ENCODE measurements at regions not wholly inside any gene's neighbourhood (a gene's known extent, or its start where the extent isn't known, plus 50 kb on each side); places are given as distances from the start of the nearest gene placed in this dataset.
A peak's percentile ranks its signal among the peaks of the same experiment; 100 is the strongest.

DNA sequence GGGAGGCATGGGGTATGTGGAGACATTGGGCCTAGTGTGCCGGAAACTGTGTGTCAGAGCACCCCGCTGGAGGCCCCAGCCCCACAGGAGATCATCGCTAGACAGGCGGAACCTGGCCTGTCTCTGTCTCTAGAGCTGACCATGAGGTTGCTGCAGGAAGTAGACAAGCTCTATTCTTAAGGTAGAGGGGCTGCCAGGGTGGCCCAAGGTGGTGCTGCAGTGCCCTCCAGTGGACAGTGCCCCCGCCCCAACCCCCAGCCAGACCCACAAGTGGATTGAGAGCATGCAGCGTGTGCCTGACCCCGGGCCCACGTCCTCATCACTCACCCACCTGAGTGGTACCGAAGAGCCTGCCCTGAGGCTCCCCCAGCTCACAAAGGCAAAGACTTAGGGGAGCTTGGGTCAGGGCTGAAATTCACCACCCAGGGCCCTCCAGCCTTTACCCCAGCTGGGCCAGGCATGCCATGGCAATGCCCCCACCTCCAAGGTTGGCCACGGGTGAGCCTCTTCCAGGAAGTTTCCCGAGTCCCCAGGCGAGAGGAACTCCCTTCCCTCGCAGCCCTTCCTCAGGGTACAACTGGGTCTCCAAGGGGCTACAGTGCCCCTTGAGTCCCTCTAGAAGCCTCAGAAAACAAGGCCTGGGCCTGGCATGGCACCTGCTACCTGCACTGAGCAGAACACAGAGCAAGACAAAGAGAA is 155.0 kb downstream of the TTC32 start:
- DNase-seq: peak in 2 of 3 experiments; percentile 40 to 66

DNA sequence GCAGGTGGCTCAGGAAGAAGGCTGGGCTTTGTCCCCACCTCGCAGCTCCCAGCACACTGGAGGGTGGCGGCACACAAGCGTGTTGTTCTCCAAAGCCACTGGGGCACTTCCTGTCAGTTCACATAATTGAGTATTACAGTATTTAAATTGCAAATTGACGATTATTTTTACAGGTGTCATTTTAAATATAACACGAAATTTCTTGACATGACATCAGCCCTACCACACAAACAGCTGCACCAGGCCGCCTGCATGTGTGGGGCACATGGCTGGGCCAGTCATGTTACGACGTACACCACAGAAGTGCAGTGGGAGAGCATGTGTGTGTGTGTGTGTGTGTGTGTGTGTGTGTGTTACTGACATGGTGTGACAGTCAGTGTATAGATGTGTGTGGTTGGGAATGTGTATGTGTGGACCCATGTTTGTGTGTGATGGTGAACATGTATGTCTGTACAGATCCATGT is 155.6 kb downstream of the TTC32 start:
- DNase-seq: peak in 1 of 3 experiments; percentile 36

DNA sequence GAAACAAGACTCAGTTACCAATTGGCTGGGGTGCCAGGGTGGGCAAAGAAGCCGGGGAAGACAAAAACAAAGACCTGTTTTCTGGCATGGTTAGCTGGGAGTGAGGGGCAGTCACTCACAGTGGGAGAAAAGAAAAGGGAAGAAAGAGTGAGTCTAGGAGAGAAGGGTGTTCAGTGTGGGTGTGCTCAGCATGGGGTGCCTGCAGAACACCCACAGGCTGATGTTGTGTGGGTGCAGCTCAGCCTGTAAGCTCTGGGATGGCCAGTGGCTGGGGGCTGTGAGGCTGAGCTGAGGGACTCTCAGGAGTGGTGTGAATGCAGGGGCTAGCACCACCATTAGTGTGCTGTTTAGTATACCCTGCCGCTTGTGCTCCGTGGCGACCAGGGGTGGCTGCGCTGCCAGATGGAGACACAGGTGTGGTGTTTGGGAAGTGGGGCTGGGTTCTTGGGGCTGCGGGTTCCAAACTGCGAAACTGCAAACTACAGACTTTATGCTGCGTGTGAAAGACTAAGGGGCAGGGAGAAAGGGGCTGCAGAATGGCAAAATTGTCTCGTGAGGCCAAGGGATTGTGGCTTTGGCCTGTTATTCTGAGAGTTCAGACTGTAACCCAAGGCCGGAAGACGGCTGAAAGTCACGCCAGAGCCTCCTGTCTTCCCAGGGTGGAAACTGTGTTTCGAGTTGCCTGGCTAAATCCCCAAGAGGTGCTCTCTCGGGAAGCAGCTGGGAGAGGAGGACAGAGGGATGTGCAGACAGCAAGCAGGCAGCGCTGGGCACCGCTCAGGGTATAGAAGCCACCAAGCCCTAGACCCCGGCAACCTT is 156.3 kb downstream of the TTC32 start:
- DNase-seq: no peak

DNA sequence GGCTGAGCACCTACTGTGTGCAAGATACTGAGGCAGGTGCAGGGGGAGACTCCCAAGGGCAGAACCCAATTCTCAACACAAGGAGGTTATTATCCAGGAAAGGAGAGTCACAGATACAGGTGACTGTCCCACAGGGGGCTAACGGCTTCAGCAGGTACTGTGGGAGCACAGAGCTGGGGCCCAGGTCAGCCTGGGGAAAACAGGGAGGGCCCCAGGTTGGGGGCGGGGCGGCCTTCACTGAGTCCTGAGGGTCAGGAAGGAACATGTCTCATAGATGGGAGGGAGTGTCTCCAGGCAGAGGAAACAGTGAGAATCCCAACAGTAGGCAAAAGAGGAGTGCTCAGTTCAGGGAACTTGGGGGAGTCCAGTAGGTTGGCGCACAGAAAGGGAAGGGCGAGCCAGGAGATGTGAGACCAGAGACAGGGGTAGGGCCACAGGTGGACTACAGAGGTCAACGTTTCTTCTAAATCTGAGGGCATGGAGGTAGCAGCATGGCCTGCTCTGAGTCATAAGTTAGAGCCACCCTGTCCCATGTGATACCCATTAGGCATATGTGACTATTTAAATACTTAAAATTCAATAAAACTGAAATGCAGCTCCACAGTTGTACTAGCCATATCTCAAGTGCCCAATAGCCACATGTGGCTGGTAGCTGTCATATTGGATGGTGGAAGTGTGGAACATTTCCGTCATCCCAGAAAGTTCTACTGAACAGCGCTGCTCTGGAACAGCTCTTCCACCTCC is 157.2 kb downstream of the TTC32 start:
- no peak for DNase-seq

- DNase-seq: no peak
Observed at GRCh38 chr2:19743641-19744040, 158.1 kb downstream of the TTC32 start.

DNA sequence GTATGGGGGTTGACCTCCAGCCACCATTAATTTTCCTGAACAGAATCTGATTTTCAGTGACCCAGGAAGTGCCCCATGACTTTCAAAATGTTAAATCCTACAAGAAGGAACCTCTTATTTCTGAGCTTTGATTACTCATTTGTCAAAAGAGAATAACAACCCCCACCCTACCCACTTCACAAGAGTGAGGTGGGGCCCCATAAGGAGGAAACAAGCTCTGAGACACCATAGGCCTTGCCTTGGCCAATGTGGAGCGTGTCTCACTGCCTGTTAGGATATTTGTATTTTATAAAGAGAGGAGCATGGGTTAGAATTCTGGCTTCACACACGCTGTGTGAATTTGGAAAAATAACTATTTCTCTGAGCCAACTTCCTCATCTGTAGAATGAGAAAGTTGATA is 158.9 kb downstream of the TTC32 start:
- DNase-seq: no peak

DNA sequence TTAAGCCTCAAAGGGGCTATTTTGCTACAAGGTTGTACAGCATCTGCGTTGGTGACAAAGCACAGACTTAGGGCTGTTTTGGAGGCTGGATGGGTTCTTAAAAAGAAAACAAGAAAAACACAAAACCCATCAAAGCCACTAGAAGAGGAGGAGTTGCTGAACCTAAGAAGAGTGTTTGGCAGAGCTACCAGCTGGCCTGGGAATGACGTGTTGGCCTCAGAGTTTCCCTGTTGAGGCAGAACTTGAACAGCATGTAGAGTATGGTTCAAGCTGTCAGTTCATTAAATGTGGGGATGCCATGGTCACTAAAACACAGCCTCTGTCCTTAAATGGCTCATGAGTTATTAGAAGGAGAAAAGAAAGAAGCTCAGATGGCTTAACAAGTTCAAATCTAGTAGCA is 162.5 kb downstream of the TTC32 start:
- DNase-seq: no peak

GRCh38 chr2:19738707-19739106 is 163.1 kb downstream of the TTC32 start:
- DNase-seq: no peak

DNA sequence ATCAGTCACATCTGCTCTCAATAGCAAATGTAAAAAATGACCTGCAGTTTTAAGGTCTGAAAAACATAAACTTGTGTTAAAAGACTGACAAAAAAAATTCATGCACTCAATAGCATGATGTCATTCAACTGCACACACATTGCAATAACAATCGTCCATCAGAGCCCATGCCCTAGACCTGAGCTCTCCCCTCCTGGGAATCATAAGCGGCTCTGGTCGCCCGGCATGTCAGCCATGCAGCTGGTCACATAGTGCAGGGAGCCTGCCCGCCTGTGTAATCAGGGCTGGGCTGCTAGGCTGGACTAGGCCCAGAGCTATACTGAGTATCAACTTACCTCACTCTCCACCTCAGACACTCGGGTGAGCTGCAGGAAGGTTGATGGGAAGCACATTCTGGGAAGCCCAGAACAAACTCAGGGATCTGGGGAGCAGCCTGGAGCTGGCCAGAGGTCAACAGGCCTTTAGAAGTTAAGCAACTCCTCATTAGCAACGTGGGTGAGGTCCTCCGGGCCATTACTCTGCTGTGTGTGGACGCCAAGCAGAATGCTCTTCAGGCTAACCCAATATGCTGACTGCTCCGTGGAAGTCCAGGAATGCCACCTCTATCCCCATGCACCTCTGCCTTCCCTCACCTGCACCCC is 165.5 kb downstream of the TTC32 start:
- no peak for DNase-seq

GRCh38 chr2:19733951-19734425 is 167.8 kb downstream of the TTC32 start:
- no peak for DNase-seq

GRCh38 chr2:19733390-19733789 is 168.4 kb downstream of the TTC32 start:
- DNase-seq: no peak

GRCh38 chr2:19732255-19732654 is 169.5 kb downstream of the TTC32 start:
- DNase-seq: no peak

GRCh38 chr2:19731515-19731914 is 170.3 kb downstream of the TTC32 start:
- DNase-seq: no peak

GRCh38 chr2:19731037-19731436 is 170.7 kb downstream of the TTC32 start:
- DNase-seq: no peak

GRCh38 chr2:19728125-19728524 is 173.7 kb downstream of the TTC32 start:
- DNase-seq: no peak

DNA sequence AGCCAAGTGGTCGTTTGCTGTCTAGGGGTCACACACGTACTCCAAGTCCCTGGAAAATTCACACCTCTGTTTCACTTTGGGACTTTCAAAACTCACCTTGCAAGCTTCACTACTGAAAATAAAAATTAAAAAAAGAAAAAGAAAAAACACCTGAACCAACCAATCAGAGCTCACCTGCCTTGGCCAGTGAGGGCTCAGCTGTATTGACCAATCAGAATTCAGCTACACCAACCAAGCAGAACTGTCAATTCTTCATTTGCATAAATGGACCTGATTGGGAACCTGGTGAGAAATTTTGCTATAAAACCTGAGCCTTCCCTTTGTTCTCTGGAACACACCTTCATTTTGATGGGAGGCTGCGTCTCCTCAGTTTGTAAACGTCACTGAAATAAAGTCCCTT is 176.4 kb downstream of the TTC32 start:
- DNase-seq: no peak

- DNase-seq: peak in 1 of 3 experiments; percentile 38
Observed at GRCh38 chr2:19723021-19723420, 178.8 kb downstream of the TTC32 start.

DNA sequence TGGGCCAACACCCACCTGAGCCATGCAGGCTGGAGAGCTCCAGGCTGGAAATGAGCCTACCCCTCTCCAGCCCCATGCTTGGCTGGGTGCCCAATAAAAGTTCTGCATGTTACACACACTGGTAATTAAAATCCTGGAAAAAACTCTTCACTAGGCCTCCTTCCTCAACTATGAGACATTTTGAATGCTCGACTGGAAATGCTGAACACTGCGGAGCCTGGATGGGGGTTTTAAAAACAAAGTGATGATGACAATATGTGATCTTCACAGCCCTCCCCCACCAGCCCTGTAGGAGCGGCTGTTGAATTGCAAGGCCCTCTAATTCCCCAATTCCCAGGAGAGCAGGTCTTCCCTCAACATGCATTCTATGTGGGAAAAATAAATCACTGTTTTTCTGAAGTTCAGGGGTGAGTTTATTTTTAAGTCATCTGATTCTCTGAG is 179.2 kb downstream of the TTC32 start:
- peak in 1 of 3 experiments; percentile 41 for DNase-seq

GRCh38 chr2:19720306-19720705 is 181.5 kb downstream of the TTC32 start:
- no peak for DNase-seq

DNA sequence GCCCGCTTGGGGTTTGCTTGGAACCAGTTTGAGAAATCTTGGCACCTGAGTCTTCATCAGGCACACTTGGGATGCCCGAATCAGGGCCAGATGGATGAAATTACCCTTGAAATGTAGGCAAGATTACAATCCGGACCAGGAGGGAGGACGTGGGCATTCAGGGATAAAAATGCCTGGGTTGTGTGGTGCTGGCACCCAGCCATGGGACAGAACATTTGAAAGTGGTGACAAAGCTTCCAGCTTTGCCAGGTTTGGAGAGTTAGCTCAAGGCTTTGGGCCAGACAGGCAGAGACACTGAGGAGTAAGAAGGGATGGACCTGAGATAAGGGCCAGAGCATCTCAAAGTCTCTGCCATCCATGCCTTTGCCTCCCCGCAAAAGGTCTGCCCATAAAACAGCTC is 182.2 kb downstream of the TTC32 start:
- no peak for DNase-seq

DNA sequence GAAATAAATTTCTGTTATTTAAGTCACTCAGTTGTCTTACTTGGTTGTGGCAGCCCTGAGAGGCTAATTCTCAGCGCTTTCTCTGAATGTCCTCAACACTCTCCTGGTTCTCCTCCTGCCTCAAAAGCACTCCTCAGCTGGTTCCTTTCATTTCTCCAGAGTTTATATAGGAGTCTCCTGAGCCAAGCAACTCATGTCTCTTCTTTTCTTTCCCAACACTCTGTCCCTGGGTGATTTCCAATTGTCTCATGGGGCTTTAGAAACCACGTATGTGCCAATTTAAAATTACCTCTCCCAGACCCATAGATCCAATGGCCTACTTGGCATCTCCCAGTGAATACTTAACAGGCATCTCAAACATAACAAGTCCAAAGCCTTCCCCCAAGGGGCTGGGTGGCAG is 184.3 kb downstream of the TTC32 start:
- DNase-seq: no peak

DNA sequence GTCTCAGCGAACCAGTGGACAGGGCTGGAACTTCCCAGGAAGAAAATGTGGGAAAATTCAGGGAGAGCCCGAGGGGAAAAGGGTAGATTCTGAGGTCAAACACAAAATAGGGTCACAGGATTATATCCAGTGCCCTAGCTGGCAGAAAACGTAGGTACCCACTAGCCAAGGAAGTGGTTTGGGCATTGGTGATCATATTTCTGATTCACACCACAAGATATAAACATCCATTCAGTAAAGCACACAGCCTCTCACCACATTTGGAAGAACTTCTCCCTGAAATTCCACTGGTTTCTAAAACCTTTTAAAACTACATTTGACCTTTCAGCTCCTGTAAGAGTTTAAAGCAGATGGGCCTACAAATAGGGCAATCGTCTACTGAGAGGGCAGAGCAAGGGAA is 186.9 kb downstream of the TTC32 start:
- DNase-seq: no peak

- no peak for DNase-seq
Observed at GRCh38 chr2:19712850-19713249, 188.9 kb downstream of the TTC32 start.
